ENCODE measurements at regions not wholly inside any gene's neighbourhood (a gene's known extent, or its start where the extent isn't known, plus 50 kb on each side); places are given as distances from the start of the nearest gene placed in this dataset.

DNA sequence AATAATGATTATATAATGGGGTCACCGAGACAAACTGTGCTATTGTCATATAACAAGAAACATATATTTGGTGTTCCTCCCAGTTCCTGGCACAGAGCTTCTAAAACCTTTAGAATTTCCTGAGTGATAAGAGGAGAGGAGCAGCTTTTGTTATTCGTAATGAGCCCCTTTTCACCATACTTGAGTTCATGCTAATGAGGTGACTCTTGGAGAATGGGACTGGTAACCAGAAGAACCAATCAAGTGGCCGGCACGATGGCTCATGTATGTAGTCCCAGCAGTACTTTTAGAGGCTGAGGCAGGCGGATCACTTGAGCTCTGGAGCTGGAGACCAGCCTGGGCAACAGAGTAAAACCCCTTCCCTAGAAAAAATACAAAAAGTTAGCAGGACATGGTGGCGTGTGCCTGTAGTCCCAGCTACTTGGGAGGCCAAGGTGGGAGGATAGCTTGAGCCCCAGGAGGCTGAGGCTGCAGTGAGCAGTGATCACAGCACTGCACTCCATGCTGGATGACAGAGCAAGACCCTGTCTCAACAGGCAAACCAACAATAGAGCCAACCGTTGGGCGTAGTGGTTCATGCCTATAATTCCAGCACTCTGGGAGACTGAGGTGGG lies 62.7 kb upstream of the FTH1 start:
- no peak for DNase-seq (ENCODE audit: low read depth)

DNA sequence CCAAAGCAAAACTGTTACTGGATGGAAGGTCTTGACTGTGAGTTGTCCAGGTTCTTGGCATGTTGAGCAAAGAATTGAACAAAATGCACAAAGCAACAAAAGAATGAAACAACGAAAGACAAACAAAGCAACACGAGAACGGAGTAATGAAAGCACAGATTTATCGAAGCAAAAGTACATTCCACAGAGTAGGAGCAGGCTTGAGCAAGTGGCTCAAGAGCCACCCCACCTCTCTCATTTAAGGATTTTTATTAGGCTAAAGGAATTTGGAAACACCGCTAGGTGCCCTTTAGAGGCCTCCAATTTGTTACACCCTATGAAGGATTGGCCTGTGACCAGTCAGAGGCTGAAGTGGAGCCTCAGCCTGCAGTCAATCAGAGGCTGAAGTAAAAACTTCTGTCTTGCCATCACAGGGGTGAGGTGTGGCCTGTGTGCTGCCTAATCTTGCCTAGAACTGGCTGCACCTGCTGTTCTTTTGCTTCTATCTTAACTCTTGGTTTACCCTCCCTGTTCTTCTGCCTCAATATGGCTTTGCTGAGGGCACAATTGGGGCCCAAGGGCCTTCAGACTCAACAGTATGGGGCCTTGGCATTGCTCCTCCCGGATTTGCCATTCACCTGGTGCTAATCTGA lies 59.4 kb upstream of the FTH1 start:
- DNase-seq (ENCODE audit: low read depth), result no peak

GRCh38 chr11:62025487-62026105 lies 58.2 kb upstream of the FTH1 start:
- peak; percentile 11 for DNase-seq (ENCODE audit: low read depth)

DNA sequence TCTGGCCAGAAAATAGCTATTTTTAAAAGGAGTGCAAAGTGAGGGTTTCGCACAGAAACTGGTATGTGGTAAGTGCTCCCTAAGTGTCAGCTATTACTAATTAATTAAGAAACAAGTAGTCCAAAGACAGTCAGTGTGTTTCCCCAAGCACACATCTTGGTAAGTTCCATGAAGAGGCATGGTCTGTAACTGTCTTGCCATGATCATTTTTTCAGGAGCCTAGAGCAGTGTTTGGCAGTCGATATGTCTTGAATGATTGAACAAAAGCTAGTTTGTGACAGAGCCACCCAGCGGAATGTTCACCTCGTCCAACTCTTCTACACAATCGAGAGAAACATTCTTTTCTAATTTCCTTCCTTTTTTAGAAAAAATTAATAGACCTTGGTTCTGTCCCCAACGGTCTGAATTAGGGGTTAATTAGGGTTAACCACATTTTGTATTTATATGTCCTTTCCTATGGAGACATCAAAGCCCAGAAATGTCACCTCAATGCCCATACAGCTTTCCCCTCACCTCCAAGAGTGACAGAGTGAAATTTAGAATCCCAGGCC lies 57.6 kb upstream of the FTH1 start:
- DNase-seq (ENCODE audit: low read depth), result no peak

DNA sequence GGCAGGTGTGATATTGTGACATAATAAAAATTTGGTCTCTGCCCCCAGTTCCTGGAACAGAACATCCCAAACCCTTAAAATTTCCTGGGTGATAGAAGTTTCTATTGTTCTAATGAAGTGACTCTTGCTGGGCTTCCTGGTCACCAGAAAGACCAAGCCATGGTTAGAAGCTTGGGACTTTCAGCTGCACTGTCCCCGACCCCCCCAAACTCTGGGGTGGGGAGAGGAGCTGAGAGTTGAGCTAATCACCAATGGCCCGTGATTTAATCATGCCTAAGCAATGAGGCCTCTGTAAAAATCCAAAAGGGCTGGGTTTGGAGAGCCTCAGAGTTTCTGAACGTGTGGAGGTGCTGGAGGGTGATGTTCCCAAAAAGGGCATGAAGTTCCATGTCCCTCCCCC lies 54.8 kb upstream of the FTH1 start:
- DNase-seq (ENCODE audit: low read depth), result no peak

GRCh38 chr11:62020661-62021060 lies 53.2 kb upstream of the FTH1 start:
- no peak for DNase-seq (ENCODE audit: low read depth)

GRCh38 chr11:62018981-62019664 lies 51.7 kb upstream of the FTH1 start:
- DNase-seq (ENCODE audit: low read depth), result no peak

- no peak for DNase-seq (ENCODE audit: low read depth)
Measured at GRCh38 chr11:62017878-62018655, 50.6 kb upstream of the FTH1 start.
